ENCODE measurements at regions not wholly inside any gene's neighbourhood (a gene's known extent, or its start where the extent isn't known, plus 50 kb on each side); places are given as distances from the start of the nearest gene placed in this dataset.

DNA sequence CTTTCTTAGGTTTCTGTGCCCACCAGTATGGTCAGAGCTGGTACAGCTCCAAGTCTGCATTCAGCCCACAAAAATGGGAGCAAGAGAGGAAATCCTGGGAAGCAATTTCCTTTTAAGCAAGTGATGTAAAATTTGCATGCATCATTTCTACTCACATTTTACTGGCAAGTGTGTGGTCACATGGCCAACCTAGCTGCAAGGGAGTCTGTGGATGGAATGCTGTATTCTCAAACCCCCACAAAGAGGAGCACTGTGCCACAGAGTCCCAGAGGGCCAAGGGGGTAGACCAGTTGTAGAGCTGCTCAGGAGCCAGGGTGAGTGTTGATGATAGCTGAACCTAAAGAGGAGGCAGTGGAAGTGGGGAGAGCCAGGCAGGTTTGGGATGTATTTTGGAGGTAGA lies 154.3 kb upstream of the SPRY4 start (continued):
- TF ChIP-seq, protein P1, sequence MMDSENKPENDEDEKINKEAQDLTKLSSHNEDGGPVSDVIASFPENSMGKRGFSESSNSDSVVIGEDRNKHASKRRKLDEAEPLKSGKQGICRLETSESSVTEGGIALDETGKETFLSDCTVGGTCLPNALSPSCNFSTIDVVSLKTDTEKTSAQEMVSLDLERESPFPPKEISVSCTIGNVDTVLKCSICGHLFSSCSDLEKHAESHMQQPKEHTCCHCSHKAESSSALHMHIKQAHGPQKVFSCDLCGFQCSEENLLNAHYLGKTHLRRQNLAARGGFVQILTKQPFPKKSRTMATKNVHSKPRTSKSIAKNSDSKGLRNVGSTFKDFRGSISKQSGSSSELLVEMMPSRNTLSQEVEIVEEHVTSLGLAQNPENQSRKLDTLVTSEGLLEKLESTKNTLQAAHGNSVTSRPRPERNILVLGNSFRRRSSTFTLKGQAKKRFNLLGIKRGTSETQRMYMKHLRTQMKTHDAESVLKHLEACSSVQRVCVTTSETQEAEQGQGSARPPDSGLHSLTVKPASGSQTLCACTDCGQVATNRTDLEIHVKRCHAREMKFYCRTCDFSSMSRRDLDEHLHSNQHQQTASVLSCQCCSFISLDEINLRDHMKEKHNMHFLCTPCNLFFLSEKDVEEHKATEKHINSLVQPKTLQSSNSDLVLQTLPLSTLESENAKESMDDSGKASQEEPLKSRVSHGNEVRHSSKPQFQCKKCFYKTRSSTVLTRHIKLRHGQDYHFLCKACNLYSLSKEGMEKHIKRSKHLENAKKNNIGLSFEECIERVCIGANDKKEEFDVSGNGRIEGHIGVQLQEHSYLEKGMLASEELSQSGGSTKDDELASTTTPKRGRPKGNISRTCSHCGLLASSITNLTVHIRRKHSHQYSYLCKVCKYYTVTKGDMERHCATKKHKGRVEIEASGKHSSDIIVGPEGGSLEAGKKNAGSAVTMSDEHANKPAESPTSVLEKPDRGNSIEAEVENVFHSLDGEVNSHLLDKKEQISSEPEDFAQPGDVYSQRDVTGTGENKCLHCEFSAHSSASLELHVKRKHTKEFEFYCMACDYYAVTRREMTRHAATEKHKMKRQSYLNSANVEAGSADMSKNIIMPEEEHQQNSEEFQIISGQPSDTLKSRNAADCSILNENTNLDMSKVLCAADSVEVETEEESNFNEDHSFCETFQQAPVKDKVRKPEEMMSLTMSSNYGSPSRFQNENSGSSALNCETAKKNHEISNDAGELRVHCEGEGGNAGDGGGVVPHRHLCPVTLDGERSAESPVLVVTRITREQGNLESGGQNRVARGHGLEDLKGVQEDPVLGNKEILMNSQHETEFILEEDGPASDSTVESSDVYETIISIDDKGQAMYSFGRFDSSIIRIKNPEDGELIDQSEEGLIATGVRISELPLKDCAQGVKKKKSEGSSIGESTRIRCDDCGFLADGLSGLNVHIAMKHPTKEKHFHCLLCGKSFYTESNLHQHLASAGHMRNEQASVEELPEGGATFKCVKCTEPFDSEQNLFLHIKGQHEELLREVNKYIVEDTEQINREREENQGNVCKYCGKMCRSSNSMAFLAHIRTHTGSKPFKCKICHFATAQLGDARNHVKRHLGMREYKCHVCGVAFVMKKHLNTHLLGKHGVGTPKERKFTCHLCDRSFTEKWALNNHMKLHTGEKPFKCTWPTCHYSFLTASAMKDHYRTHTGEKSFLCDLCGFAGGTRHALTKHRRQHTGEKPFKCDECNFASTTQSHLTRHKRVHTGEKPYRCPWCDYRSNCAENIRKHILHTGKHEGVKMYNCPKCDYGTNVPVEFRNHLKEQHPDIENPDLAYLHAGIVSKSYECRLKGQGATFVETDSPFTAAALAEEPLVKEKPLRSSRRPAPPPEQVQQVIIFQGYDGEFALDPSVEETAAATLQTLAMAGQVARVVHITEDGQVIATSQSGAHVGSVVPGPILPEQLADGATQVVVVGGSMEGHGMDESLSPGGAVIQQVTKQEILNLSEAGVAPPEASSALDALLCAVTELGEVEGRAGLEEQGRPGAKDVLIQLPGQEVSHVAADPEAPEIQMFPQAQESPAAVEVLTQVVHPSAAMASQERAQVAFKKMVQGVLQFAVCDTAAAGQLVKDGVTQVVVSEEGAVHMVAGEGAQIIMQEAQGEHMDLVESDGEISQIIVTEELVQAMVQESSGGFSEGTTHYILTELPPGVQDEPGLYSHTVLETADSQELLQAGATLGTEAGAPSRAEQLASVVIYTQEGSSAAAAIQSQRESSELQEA (IDR thresholded peaks at IDR 0.05; ENCODE audit: low read depth): no peak
- TF ChIP-seq TRIM28 (IDR thresholded peaks at IDR 0.05) (0 out of 2 replicates have a peak, but pooled peaks have one; percentile 60), ZNF586 (CRISPR knock-in tag; conservative IDR thresholded peaks at IDR 0.05) (no peak), CAMTA2 (CRISPR knock-in tag; conservative IDR thresholded peaks at IDR 0.05) (no peak), NCOA2 (IDR thresholded peaks at IDR 0.05; ENCODE audit: partially characterized antibody in 2 of 2) (no peak), ZNF282 (CRISPR knock-in tag; IDR thresholded peaks at IDR 0.05) (no peak), GATAD2A (IDR thresholded peaks at IDR 0.05) (no peak), CBX5 (IDR thresholded peaks at IDR 0.05; ENCODE audit: borderline replicate concordance, low read depth) (peak; percentile 64; the same call in 1 of the 2 replicates), CBX3 (IDR thresholded peaks at IDR 0.05; ENCODE audit: borderline replicate concordance in 1 of 2, low read length in 2 of 2) (peak in 1 of 2 experiments; percentile 61; a peak in 1 of 3 replicates), ZNF75A (CRISPR knock-in tag; IDR thresholded peaks at IDR 0.05) (no peak), HDAC8 (tag; IDR thresholded peaks at IDR 0.05) (no peak)
- TF ChIP-seq, protein P2, sequence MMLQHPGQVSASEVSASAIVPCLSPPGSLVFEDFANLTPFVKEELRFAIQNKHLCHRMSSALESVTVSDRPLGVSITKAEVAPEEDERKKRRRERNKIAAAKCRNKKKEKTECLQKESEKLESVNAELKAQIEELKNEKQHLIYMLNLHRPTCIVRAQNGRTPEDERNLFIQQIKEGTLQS (IDR thresholded peaks at IDR 0.05): no peak
- TF ChIP-seq, protein P2 (CRISPR knock-in tag; conservative IDR thresholded peaks at IDR 0.05): no peak
- TF ChIP-seq, protein P3, sequence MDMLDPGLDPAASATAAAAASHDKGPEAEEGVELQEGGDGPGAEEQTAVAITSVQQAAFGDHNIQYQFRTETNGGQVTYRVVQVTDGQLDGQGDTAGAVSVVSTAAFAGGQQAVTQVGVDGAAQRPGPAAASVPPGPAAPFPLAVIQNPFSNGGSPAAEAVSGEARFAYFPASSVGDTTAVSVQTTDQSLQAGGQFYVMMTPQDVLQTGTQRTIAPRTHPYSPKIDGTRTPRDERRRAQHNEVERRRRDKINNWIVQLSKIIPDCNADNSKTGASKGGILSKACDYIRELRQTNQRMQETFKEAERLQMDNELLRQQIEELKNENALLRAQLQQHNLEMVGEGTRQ (CRISPR knock-in tag; IDR thresholded peaks at IDR 0.05): peak; percentile 45
- TF ChIP-seq, protein P4, sequence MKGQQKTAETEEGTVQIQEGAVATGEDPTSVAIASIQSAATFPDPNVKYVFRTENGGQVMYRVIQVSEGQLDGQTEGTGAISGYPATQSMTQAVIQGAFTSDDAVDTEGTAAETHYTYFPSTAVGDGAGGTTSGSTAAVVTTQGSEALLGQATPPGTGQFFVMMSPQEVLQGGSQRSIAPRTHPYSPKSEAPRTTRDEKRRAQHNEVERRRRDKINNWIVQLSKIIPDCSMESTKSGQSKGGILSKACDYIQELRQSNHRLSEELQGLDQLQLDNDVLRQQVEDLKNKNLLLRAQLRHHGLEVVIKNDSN (CRISPR knock-in tag; IDR thresholded peaks at IDR 0.05): peak; percentile 67
- TF ChIP-seq, protein P5, sequence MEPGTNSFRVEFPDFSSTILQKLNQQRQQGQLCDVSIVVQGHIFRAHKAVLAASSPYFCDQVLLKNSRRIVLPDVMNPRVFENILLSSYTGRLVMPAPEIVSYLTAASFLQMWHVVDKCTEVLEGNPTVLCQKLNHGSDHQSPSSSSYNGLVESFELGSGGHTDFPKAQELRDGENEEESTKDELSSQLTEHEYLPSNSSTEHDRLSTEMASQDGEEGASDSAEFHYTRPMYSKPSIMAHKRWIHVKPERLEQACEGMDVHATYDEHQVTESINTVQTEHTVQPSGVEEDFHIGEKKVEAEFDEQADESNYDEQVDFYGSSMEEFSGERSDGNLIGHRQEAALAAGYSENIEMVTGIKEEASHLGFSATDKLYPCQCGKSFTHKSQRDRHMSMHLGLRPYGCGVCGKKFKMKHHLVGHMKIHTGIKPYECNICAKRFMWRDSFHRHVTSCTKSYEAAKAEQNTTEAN (CRISPR knock-in tag; IDR thresholded peaks at IDR 0.05): no peak
- TF ChIP-seq, protein P6, sequence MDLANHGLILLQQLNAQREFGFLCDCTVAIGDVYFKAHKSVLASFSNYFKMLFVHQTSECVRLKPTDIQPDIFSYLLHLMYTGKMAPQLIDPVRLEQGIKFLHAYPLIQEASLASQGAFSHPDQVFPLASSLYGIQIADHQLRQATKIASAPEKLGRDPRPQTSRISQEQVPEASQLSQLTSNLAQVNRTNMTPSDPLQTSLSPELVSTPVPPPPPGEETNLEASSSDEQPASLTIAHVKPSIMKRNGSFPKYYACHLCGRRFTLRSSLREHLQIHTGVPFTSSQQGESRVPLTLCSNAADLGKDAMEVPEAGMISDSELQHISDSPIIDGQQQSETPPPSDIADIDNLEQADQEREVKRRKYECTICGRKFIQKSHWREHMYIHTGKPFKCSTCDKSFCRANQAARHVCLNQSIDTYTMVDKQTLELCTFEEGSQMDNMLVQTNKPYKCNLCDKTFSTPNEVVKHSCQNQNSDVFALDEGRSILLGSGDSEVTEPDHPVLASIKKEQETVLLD (IDR thresholded peaks at IDR 0.05): no peak

Data from K562 (cell line).